CD4-positive, alpha-beta T cell (primary cell): ENCODE measurements at regions not wholly inside any gene's neighbourhood (a gene's known extent, or its start where the extent isn't known, plus 50 kb on each side); places are given as distances from the start of the nearest gene placed in this dataset.

Experiments
- ATAC-seq: fragments of 200-7000 bp; cut with Tn5 transposase; one replicate; pipeline ENCODE4 v1.10.0; 2022; ENCODE audit warnings: mild to moderate bottlenecking; ENCODE audit not compliant: poor library complexity
- CTCF ChIA-PET: fragments of 350-600 bp; sonication (Branson Sonifier 250); formaldehyde crosslinking; loops from one replicate; lab custom pipeline; 2021; ENCODE audit warnings: antibody characterized with exemption, inconsistent platforms; lab: Charles Lee
- POLR2A ChIA-PET: fragments of 350-600 bp; sonication (Branson Sonifier 250); formaldehyde crosslinking; loops from one replicate; lab custom pipeline; 2021; ENCODE audit warnings: antibody characterized with exemption, inconsistent platforms; lab: Charles Lee
- DNase-seq, 14 experiments: peaks; one replicate each; pipeline ENCODE4 v3.0.0-alpha.2; 2013 to 2020; ENCODE audit warnings: mixed read lengths in 2 of 14
- H3K27ac ChIP-seq, 2 donors: one replicate each; pipeline versions ENCODE4 v1.5.1 to v1.7.0; 2013; ENCODE audit warnings: low read length in 2 of 2, low read depth in 1 of 2, mild to moderate bottlenecking in 1 of 2
- H3K27me3 ChIP-seq, 2 experiments: 1 replicate in 1 of 2; 2 replicates in 1 of 2; pipeline versions ENCODE4 v1.6.1 to v1.7.0; 2013; ENCODE audit warnings: low read length in 2 of 2, control low read depth in 1 of 2, mild to moderate bottlenecking in 1 of 2, moderate library complexity in 1 of 2; ENCODE audit not compliant: insufficient read depth in 2 of 2, control insufficient read depth in 1 of 2
- H3K36me3 ChIP-seq: one replicate; pipeline ENCODE4 v1.6.1; 2013; ENCODE audit warnings: low read length, control low read depth; ENCODE audit not compliant: insufficient read depth
- H3K4me1 ChIP-seq: one replicate; pipeline ENCODE4 v1.6.1; 2013; ENCODE audit warnings: low read length, control low read depth; ENCODE audit not compliant: insufficient read depth
- H3K4me3 ChIP-seq: one replicate; pipeline ENCODE4 v1.5.1; 2013; ENCODE audit warnings: mild to moderate bottlenecking, low read length, moderate library complexity
- H3K9me3 ChIP-seq, 2 experiments: 1 replicate in 1 of 2; 2 replicates in 1 of 2; pipeline versions ENCODE4 v1.6.1 to v1.7.0; 2013; ENCODE audit warnings: low read length in 2 of 2, mild to moderate bottlenecking in 2 of 2, control low read depth in 1 of 2, moderate library complexity in 1 of 2; ENCODE audit not compliant: control insufficient read depth in 1 of 2, insufficient read depth in 1 of 2
- H3K27ac Mint-ChIP-seq: one replicate; pipeline ENCODE4 v1.8.0; 2020; ENCODE audit warnings: mixed read lengths
- H3K27me3 Mint-ChIP-seq: one replicate; pipeline ENCODE4 v1.8.0; 2021; ENCODE audit warnings: mixed read lengths
- H3K36me3 Mint-ChIP-seq: one replicate; pipeline ENCODE4 v1.8.0; 2021; ENCODE audit warnings: low read depth, mixed read lengths
- H3K4me1 Mint-ChIP-seq: one replicate; pipeline ENCODE4 v1.8.0; 2021; ENCODE audit warnings: low read depth, mixed read lengths
- H3K4me3 Mint-ChIP-seq: one replicate; pipeline ENCODE4 v1.8.0; 2020; ENCODE audit warnings: mild to moderate bottlenecking, mixed read lengths
- H3K9me3 Mint-ChIP-seq: one replicate; pipeline ENCODE4 v1.8.0; 2020; ENCODE audit warnings: mixed read lengths
- intact Hi-C, 2 experiments: fragments of 100-400 bp; cut with DNase I in 1 of 2; cut with micrococcal nuclease in 1 of 2; formaldehyde crosslinking; loops; one replicate each; pipeline versions ENCODE4 v1.15.1 to v1.9.0; 2023 to 2025; cut with DNase I, micrococcal nuclease
- TF ChIP-seq, protein P1 (sequence below): fragments of 200-600 bp; IDR thresholded peaks from one replicate; pipeline ENCODE4 v1.8.0; 2022; ENCODE audit warnings: antibody characterized with exemption, mild to moderate bottlenecking

DNA sequence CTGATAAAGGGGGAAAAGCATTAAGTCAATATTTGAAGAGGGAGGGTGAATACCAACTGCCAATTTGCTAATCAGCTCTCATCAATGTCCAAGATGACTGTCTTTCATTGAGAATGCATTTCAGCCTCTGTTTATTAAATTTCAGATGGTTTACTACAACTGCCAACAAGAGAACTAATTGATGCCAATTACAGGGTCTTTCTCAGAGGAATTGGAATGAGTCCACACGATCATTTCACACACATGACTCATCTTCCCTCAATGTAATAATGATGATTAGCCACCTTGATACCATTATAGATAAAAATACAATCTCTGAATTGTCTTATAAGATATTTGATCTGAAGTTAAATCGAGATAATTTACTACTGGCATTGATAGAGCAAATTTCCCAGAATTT is 1274.4 kb downstream of the ROBO2 start:
- no peaks in the 10 kb centered on the region for H3K27me3 Mint-ChIP-seq
- Histone ChIP-seq H3K4me1 (no peaks in the 10 kb centered on the region), H3K36me3 (no peaks in the 10 kb centered on the region), H3K27ac (no peak overlapping the region), H3K9me3 (peaks cover 0 to 7% of the 10 kb centered on the region in 2 experiments), H3K4me3 (no peak overlapping the region), H3K27me3 (no peaks in the 10 kb centered on the region)
- TF ChIP-seq, protein P1, sequence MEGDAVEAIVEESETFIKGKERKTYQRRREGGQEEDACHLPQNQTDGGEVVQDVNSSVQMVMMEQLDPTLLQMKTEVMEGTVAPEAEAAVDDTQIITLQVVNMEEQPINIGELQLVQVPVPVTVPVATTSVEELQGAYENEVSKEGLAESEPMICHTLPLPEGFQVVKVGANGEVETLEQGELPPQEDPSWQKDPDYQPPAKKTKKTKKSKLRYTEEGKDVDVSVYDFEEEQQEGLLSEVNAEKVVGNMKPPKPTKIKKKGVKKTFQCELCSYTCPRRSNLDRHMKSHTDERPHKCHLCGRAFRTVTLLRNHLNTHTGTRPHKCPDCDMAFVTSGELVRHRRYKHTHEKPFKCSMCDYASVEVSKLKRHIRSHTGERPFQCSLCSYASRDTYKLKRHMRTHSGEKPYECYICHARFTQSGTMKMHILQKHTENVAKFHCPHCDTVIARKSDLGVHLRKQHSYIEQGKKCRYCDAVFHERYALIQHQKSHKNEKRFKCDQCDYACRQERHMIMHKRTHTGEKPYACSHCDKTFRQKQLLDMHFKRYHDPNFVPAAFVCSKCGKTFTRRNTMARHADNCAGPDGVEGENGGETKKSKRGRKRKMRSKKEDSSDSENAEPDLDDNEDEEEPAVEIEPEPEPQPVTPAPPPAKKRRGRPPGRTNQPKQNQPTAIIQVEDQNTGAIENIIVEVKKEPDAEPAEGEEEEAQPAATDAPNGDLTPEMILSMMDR, result no peak
- DNase-seq, result no peak
- H3K36me3 Mint-ChIP-seq, result no peaks in the 10 kb centered on the region
- H3K4me1 Mint-ChIP-seq, result no peaks in the 10 kb centered on the region
- no peak overlapping the region for H3K4me3 Mint-ChIP-seq
- intact Hi-C loops, result no loop called here
- ChIA-PET CTCF (no interaction called here), POLR2A (no interaction called here)
- H3K9me3 Mint-ChIP-seq, result peaks cover 12% of the 10 kb centered on the region
- H3K27ac Mint-ChIP-seq, result no peak overlapping the region
- ATAC-seq, result no peak

DNA sequence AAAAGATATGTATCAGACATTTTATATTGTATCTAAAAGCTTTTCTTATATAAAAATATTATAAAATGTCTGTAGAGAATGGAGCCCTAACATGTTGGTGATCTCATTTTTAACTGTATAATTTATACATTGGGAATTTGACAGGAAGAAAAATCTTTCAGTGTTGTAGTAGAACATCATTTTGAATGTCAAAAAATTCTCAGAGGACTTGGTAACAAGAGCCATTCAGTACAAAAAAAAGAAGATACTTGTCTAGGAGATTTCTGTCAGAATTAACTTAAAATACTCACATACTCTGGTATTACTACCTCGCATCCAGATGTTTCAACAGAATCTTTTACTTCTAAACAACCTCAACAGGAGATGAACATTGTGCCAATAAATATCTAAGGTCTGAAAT is 1277.9 kb downstream of the ROBO2 start:
- no peaks in the 10 kb centered on the region for H3K27me3 Mint-ChIP-seq
- H3K27me3 ChIP-seq, result no peaks in the 10 kb centered on the region
- no peaks in the 10 kb centered on the region for H3K4me1 Mint-ChIP-seq
- intact Hi-C loops, result no loop called here
- CTCF ChIA-PET, result no interaction called here
- DNase-seq, result no peak
- no peak overlapping the region for H3K4me3 Mint-ChIP-seq
- H3K4me1 ChIP-seq, result no peaks in the 10 kb centered on the region
- no peak overlapping the region for H3K4me3 ChIP-seq
- ATAC-seq, result no peak
- no peak overlapping the region for H3K27ac ChIP-seq
- H3K9me3 Mint-ChIP-seq, result peaks cover 10% of the 10 kb centered on the region
- POLR2A ChIA-PET, result no interaction called here
- TF ChIP-seq, protein P1, result no peak
- H3K36me3 Mint-ChIP-seq, result no peaks in the 10 kb centered on the region
- H3K9me3 ChIP-seq, result no peaks in the 10 kb centered on the region
- H3K27ac Mint-ChIP-seq, result no peak overlapping the region
- H3K36me3 ChIP-seq, result no peaks in the 10 kb centered on the region

DNA sequence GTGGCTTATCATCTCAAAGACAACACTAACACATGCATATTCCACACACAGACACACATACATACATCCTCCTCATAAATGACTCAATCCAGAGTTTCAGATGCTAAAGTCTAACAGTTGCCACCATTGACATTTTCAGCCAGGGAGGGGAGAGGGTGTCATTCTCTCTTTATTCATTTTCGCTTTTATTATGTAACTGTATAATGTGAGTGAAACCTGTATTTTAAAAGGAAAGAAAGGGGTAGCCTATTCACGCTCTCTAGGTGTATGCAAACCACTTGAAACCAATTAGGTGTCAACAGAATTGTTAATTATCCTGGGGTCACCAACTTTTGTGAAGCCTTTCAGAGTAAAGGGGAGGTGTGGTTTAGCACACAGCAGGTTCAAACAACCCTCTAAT is 1282.9 kb downstream of the ROBO2 start:
- Histone ChIP-seq H3K27me3 (no peaks in the 10 kb centered on the region), H3K4me3 (no peak overlapping the region), H3K4me1 (no peaks in the 10 kb centered on the region), H3K36me3 (no peaks in the 10 kb centered on the region), H3K9me3 (no peaks in the 10 kb centered on the region), H3K27ac (no peak overlapping the region)
- TF ChIP-seq, protein P1, result no peak
- DNase-seq (no peak), ATAC-seq (no peak)
- no peaks in the 10 kb centered on the region for H3K36me3 Mint-ChIP-seq
- intact Hi-C loops, result no loop called here
- no peak overlapping the region for H3K4me3 Mint-ChIP-seq
- H3K27ac Mint-ChIP-seq, result no peak overlapping the region
- H3K27me3 Mint-ChIP-seq, result no peaks in the 10 kb centered on the region
- ChIA-PET CTCF (no interaction called here), POLR2A (no interaction called here)
- no peaks in the 10 kb centered on the region for H3K4me1 Mint-ChIP-seq
- peaks cover 19% of the 10 kb centered on the region for H3K9me3 Mint-ChIP-seq
